ENCODE measurements at regions not wholly inside any gene's neighbourhood (a gene's known extent, or its start where the extent isn't known, plus 50 kb on each side); places are given as distances from the start of the nearest gene placed in this dataset.

DNA sequence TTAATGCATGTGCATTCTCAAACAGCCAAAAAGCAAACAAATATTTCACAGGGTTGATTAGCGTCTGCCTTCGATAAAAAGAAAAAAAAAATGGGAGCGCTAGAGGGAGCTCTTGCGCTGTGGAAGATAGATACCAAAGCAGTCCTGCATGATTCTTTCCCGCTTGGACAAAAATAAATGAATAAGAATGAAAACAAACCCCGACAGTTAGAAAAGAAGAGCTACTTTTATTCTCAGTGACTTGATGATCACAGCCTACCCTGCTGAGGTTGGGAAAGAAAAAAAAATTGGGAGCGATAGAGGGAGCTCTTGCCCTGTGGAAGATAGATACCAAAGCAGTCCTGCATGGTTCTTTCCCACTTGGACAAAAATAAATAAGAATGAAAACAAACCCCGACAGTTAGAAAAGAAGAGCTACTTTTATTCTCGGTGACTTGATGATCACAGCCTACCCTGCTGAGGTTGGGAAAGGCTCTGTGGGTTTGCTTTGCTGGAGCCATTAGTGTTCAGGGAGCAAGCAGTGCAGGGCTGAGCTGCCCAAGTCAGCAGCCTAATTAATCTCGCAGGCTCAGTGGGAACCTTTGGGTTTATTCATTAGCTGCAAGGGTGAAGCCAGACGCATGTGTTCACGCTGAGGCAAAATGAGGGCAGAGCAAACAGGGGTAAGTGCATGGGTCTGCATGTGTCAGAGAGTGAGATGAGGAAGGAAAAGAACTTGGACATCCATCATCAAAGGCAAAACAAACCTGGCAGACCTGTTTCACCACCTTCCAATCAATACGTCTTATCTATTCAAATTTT, 249.3 kb upstream of the PRKX start:
- TF ChIP-seq TAF1 (IDR thresholded peaks at IDR 0.05; ENCODE audit: borderline replicate concordance, insufficient read depth, low read length) (no peak), FOXP2 (optimal IDR thresholded peaks at IDR 0.05; ENCODE audit: borderline replicate concordance, extremely low read depth, extremely low read length, insufficient read depth) (no peak), POLR2AphosphoS5 (IDR thresholded peaks at IDR 0.05; ENCODE audit: low read depth, low read length) (no peak), REST (IDR thresholded peaks at IDR 0.05; ENCODE audit: insufficient read depth in 1 of 2, low read depth in 2 of 2, low read length in 2 of 2) (no peak), SIN3A (IDR thresholded peaks at IDR 0.05; ENCODE audit: borderline replicate concordance, insufficient read depth, low read length) (no peak)

DNA sequence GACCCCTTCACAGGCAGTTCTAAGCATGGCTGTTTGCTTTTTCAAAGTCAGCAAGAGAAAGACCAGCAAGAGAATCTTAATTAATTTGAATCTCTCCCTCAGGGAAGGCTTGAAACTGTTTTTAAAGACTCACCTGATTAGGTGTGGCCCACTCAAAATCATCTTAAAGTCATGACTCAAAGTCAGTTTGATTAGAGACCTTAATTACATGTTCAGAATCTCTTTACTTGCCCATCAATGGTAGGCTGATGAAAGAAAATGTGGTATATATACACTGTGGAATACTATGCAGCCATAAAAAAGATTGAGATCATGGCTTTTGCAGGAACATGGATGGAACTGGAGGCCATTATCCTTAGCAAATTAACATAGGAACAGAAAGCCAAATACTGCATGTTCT, 247.5 kb upstream of the PRKX start:
- no peak for TF ChIP-seq POLR2AphosphoS5 (IDR thresholded peaks at IDR 0.05; ENCODE audit: low read depth, low read length)
- TF ChIP-seq FOXP2 (optimal IDR thresholded peaks at IDR 0.05; ENCODE audit: borderline replicate concordance, extremely low read depth, extremely low read length, insufficient read depth), result no peak
- no peak for TF ChIP-seq TAF1 (IDR thresholded peaks at IDR 0.05; ENCODE audit: borderline replicate concordance, insufficient read depth, low read length)
- no peak for TF ChIP-seq SIN3A (IDR thresholded peaks at IDR 0.05; ENCODE audit: borderline replicate concordance, insufficient read depth, low read length)
- TF ChIP-seq REST (IDR thresholded peaks at IDR 0.05; ENCODE audit: insufficient read depth in 1 of 2, low read depth in 2 of 2, low read length in 2 of 2), result no peak

- TF ChIP-seq REST (IDR thresholded peaks at IDR 0.05; ENCODE audit: insufficient read depth in 1 of 2, low read depth in 2 of 2, low read length in 2 of 2) (no peak), TAF1 (IDR thresholded peaks at IDR 0.05; ENCODE audit: borderline replicate concordance, insufficient read depth, low read length) (no peak), FOXP2 (optimal IDR thresholded peaks at IDR 0.05; ENCODE audit: borderline replicate concordance, extremely low read depth, extremely low read length, insufficient read depth) (no peak)
These were observed 238.4 kb upstream of the PRKX start for GRCh38 chrX:3951859-3952258.

DNA sequence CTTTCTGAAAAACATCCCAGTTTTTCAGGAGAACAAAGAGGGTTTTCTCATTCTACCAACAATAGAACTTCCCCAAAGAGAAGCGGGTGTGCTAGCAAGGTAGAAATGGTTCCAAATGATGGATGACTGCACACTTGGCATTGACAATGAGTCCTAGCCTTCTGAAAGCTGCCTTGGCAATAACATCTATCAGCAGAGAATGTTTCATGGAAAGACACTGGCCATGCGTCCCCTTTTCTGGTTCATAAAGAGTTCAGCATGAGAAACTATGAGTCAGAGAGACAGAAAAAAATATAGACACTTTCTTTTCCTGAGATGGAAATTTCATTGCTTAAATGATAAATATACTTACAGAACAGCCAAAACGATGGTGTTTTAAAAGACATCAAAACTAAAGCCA, 236.9 kb upstream of the PRKX start:
- TF ChIP-seq SIN3A (IDR thresholded peaks at IDR 0.05; ENCODE audit: borderline replicate concordance, insufficient read depth, low read length) (no peak), TAF1 (IDR thresholded peaks at IDR 0.05; ENCODE audit: borderline replicate concordance, insufficient read depth, low read length) (no peak), FOXP2 (optimal IDR thresholded peaks at IDR 0.05; ENCODE audit: borderline replicate concordance, extremely low read depth, extremely low read length, insufficient read depth) (no peak), REST (IDR thresholded peaks at IDR 0.05; ENCODE audit: insufficient read depth in 1 of 2, low read depth in 2 of 2, low read length in 2 of 2) (no peak), POLR2AphosphoS5 (IDR thresholded peaks at IDR 0.05; ENCODE audit: low read depth, low read length) (no peak)

All from PFSK-1 (cell line).